Astrocyte (in vitro differentiated cells and primary cell): ENCODE measurements at regions not wholly inside any gene's neighbourhood (a gene's known extent, or its start where the extent isn't known, plus 50 kb on each side); places are given as distances from the start of the nearest gene placed in this dataset.
A peak's percentile ranks its signal among the peaks of the same experiment; 100 is the strongest.

Source experiments
- DNase-seq: peaks from one replicate; pipeline ENCODE4 v3.0.0-alpha.2; 2010; ENCODE audit warnings: low read depth
- FAIRE-seq: peaks from 2 replicates; lab custom pipeline; 2011; peaks lifted over from hg19 to GRCh38; lab: Jason Lieb, UNC
- H2AFZ ChIP-seq: 2 replicates; pipeline ENCODE4 v1.6.0; 2012; ENCODE audit warnings: low read depth, low read length, inconsistent platforms
- H3K27ac ChIP-seq: 2 replicates; pipeline ENCODE4 v1.5.1; 2011; ENCODE audit warnings: low read depth, low read length, inconsistent platforms
- H3K27me3 ChIP-seq: 2 replicates; pipeline ENCODE4 v1.6.0; 2011; ENCODE audit warnings: low read length, inconsistent platforms; ENCODE audit not compliant: insufficient read depth
- H3K36me3 ChIP-seq: 2 replicates; pipeline ENCODE4 v1.5.1; 2011; ENCODE audit warnings: low read length, inconsistent platforms; ENCODE audit not compliant: insufficient read depth
- H3K4me1 ChIP-seq: 2 replicates; pipeline ENCODE4 v1.5.1; 2011; ENCODE audit warnings: low read length, inconsistent platforms; ENCODE audit not compliant: insufficient read depth
- H3K4me2 ChIP-seq: 2 replicates; pipeline ENCODE4 v1.6.0; 2012; ENCODE audit warnings: low read length, inconsistent platforms
- H3K4me3 ChIP-seq: 2 replicates; pipeline ENCODE4 v1.5.1; 2011; ENCODE audit warnings: low read depth, mild to moderate bottlenecking, low read length, inconsistent platforms; ENCODE audit not compliant: insufficient read depth
- H3K79me2 ChIP-seq: 2 replicates; pipeline ENCODE4 v1.6.0; 2012; ENCODE audit warnings: mild to moderate bottlenecking, low read length, inconsistent platforms; ENCODE audit not compliant: insufficient read depth
- H3K9ac ChIP-seq: 2 replicates; pipeline ENCODE4 v1.6.0; 2012; ENCODE audit warnings: mild to moderate bottlenecking, low read length, inconsistent platforms
- H3K9me3 ChIP-seq: 2 replicates; pipeline ENCODE4 v1.5.1; 2012; ENCODE audit warnings: low read depth, mild to moderate bottlenecking, low read length, inconsistent platforms; ENCODE audit not compliant: insufficient read depth
- H4K20me1 ChIP-seq: 2 replicates; pipeline ENCODE4 v1.6.0; 2012; ENCODE audit warnings: low read length, inconsistent platforms; ENCODE audit not compliant: insufficient read depth
- H3K27ac Mint-ChIP-seq: one replicate; pipeline ENCODE4 v1.8.0; 2021; ENCODE audit warnings: mild to moderate bottlenecking, mixed read lengths; ENCODE audit not compliant: unreplicated experiment
- H3K27me3 Mint-ChIP-seq: one replicate; pipeline ENCODE4 v1.8.0; 2021; ENCODE audit warnings: low read depth, mixed read lengths; ENCODE audit not compliant: unreplicated experiment
- H3K36me3 Mint-ChIP-seq: one replicate; pipeline ENCODE4 v1.8.0; 2021; ENCODE audit warnings: low read depth, mixed read lengths; ENCODE audit not compliant: unreplicated experiment
- H3K4me1 Mint-ChIP-seq: one replicate; pipeline ENCODE4 v1.8.0; 2021; ENCODE audit warnings: low read depth, mixed read lengths; ENCODE audit not compliant: unreplicated experiment
- H3K4me3 Mint-ChIP-seq: one replicate; pipeline ENCODE4 v1.8.0; 2021; ENCODE audit warnings: mild to moderate bottlenecking, moderate library complexity, mixed read lengths; ENCODE audit not compliant: unreplicated experiment
- H3K9me3 Mint-ChIP-seq: one replicate; pipeline ENCODE4 v1.8.0; 2021; ENCODE audit warnings: mild to moderate bottlenecking, mixed read lengths; ENCODE audit not compliant: unreplicated experiment
- EZH2 ChIP-seq: IDR thresholded peaks from 2 replicates; pipeline ENCODE4 v1.6.1; 2012; ENCODE audit warnings: mild to moderate bottlenecking, low read length, inconsistent platforms; ENCODE audit not compliant: insufficient read depth
- TF ChIP-seq, protein P1 (sequence below): IDR thresholded peaks from 2 replicates; pipeline ENCODE4 v1.5.1; 2011; ENCODE audit warnings: low read depth, mild to moderate bottlenecking, inconsistent platforms, low read length, moderate library complexity; ENCODE audit not compliant: insufficient read depth

DNA sequence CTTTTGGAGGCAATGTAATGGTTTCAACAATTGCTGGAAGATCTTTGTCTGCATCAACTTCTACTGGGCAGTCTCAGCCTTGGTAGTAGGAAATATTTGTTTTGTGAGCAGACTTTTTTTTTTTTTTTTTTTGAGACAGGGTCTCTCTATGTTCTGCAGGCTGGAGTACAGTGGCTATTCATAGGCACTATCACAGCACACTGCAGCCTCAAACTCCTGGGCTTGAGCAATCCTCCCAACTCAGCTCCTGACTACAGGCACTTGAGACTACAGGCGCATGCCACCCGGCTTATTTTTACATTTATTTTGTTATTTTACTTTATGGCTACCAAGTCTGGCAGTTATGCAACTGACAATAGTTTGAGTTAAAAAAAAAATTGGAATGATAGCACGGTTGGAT, 187.3 kb downstream of the SNX18 start:
- no peak overlapping the region for H3K4me2 ChIP-seq
- no peaks in the 10 kb centered on the region for H3K36me3 ChIP-seq
- no peak overlapping the region for H2AFZ ChIP-seq
- H3K9me3 ChIP-seq, result no peaks in the 10 kb centered on the region
- H3K27ac ChIP-seq, result no peak overlapping the region
- H3K27me3 Mint-ChIP-seq, result no peaks in the 10 kb centered on the region
- H3K79me2 ChIP-seq, result no peaks in the 10 kb centered on the region
- no peak overlapping the region for H3K27ac Mint-ChIP-seq
- no peak overlapping the region for H3K4me3 ChIP-seq
- H3K4me1 ChIP-seq, result peaks cover 34% of the 10 kb centered on the region
- H3K9ac ChIP-seq, result no peak overlapping the region
- no peaks in the 10 kb centered on the region for H3K27me3 ChIP-seq
- peaks cover 46% of the 10 kb centered on the region for H3K4me1 Mint-ChIP-seq
- no peak overlapping the region for H3K4me3 Mint-ChIP-seq
- FAIRE-seq (no peak), DNase-seq (no peak)
- TF ChIP-seq, protein P1, sequence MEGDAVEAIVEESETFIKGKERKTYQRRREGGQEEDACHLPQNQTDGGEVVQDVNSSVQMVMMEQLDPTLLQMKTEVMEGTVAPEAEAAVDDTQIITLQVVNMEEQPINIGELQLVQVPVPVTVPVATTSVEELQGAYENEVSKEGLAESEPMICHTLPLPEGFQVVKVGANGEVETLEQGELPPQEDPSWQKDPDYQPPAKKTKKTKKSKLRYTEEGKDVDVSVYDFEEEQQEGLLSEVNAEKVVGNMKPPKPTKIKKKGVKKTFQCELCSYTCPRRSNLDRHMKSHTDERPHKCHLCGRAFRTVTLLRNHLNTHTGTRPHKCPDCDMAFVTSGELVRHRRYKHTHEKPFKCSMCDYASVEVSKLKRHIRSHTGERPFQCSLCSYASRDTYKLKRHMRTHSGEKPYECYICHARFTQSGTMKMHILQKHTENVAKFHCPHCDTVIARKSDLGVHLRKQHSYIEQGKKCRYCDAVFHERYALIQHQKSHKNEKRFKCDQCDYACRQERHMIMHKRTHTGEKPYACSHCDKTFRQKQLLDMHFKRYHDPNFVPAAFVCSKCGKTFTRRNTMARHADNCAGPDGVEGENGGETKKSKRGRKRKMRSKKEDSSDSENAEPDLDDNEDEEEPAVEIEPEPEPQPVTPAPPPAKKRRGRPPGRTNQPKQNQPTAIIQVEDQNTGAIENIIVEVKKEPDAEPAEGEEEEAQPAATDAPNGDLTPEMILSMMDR, result no peak
- no peak for TF ChIP-seq EZH2
- no peaks in the 10 kb centered on the region for H4K20me1 ChIP-seq
- H3K36me3 Mint-ChIP-seq, result no peaks in the 10 kb centered on the region
- H3K9me3 Mint-ChIP-seq, result no peaks in the 10 kb centered on the region

DNA sequence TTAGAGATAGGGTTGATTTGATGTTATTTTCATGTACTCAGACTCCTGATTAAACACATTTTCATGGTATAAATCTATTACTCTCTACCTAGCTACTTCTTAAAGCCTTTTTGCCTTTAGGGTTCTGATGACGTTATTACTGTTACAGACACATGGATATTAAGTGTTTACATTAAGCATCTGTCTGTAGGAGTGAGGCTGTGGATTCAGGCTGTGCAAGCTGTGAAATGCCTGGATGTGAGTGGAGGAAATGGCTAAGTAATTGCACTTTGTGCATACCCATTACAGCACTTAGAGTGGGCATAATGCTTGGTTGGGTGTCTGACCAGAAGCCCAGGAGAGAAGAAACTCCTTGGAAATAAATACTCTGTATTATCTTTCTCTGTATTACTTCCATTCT, 186.8 kb downstream of the SNX18 start:
- Histone ChIP-seq H3K4me1 (peaks cover 34% of the 10 kb centered on the region), H3K36me3 (no peaks in the 10 kb centered on the region), H3K79me2 (no peaks in the 10 kb centered on the region), H2AFZ (no peak overlapping the region), H3K4me2 (no peak overlapping the region), H4K20me1 (no peaks in the 10 kb centered on the region), H3K4me3 (no peak overlapping the region), H3K27me3 (no peaks in the 10 kb centered on the region), H3K27ac (no peak overlapping the region), H3K9me3 (no peaks in the 10 kb centered on the region), H3K9ac (no peak overlapping the region)
- peaks cover 49% of the 10 kb centered on the region for H3K4me1 Mint-ChIP-seq
- no peaks in the 10 kb centered on the region for H3K36me3 Mint-ChIP-seq
- no peak for TF ChIP-seq EZH2
- TF ChIP-seq, protein P1, result no peak
- DNase-seq (no peak), FAIRE-seq (no peak)
- H3K4me3 Mint-ChIP-seq, result no peak overlapping the region
- H3K27me3 Mint-ChIP-seq, result no peaks in the 10 kb centered on the region
- peak overlapping the region; percentile 43 for H3K27ac Mint-ChIP-seq
- H3K9me3 Mint-ChIP-seq, result no peaks in the 10 kb centered on the region

DNA sequence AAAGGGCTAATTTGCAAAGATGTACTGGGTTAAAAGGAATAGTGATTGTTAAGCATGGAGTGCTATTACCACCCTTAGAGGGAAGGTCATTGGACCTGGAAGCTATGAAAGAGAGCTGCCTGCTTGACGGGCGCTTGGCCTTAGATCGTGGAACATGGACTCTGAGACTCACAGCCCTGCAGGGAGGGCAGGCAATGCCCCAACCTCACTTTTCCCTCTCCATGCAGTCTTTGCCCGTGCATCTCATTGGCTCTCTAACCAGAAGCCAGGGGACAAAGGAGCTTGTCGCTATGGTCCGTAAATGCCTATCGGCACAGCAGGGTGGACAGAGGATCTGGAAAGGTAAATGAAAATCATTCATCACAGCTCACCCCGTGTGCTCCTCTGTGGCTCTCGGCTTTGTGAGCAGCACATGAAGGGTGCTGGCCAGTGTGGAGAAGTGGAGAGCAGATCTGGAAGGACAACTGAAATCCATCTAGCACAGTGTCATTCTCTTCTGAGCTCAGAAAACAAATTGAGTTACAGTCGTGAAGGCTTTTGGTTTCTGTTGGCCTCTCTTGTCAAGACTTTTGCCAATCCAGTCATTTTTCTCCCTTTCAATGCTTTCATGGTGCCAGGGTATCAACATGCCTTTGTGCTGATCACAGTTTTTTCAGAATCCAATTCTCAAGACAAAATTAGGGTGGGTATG, 186.2 kb downstream of the SNX18 start:
- H3K27ac ChIP-seq, result peak overlapping the region; percentile 8
- no peaks in the 10 kb centered on the region for H3K9me3 ChIP-seq
- no peak overlapping the region for H3K4me3 Mint-ChIP-seq
- peak overlapping the region; percentile 77 for H3K27ac Mint-ChIP-seq
- H3K4me1 ChIP-seq, result peaks cover 34% of the 10 kb centered on the region
- FAIRE-seq (no peak), DNase-seq (no peak)
- H3K79me2 ChIP-seq, result no peaks in the 10 kb centered on the region
- H2AFZ ChIP-seq, result peak overlapping the region; percentile 38
- H3K4me3 ChIP-seq, result no peak overlapping the region
- TF ChIP-seq EZH2, result no peak
- TF ChIP-seq, protein P1, result no peak
- no peaks in the 10 kb centered on the region for H3K9me3 Mint-ChIP-seq
- H3K27me3 Mint-ChIP-seq, result no peaks in the 10 kb centered on the region
- peaks cover 51% of the 10 kb centered on the region for H3K4me1 Mint-ChIP-seq
- no peak overlapping the region for H3K9ac ChIP-seq
- H3K36me3 ChIP-seq, result no peaks in the 10 kb centered on the region
- peak overlapping the region; percentile 68 for H3K4me2 ChIP-seq
- no peaks in the 10 kb centered on the region for H3K27me3 ChIP-seq
- H4K20me1 ChIP-seq, result no peaks in the 10 kb centered on the region
- H3K36me3 Mint-ChIP-seq, result no peaks in the 10 kb centered on the region
